Keratinocyte (primary cell): ENCODE measurements at regions not wholly inside any gene's neighbourhood (a gene's known extent, or its start where the extent isn't known, plus 50 kb on each side); places are given as distances from the start of the nearest gene placed in this dataset.

Experiments used
- CTCF ChIP-seq, 3 experiments: IDR thresholded peaks in 1 of 3; conservative IDR thresholded peaks in 1 of 3; optimal IDR thresholded peaks in 1 of 3; 2 replicates in 2 of 3; 3 replicates in 1 of 3; pipeline versions ENCODE3 to v1.5.1; 2011; ENCODE audit warnings: low read length in 3 of 3, mild to moderate bottlenecking in 3 of 3, moderate library complexity in 2 of 3, control low read depth in 1 of 3, inconsistent platforms in 1 of 3; ENCODE audit not compliant: insufficient read depth in 2 of 3; ENCODE audit errors: extremely low read depth in 1 of 3
- EZH2 ChIP-seq: IDR thresholded peaks from one replicate; pipeline ENCODE4 v1.6.1; 2012; ENCODE audit warnings: inconsistent platforms, mild to moderate bottlenecking, low read length, moderate library complexity

GRCh38 chr11:80083531-80083951 is 642.7 kb upstream of the TENM4 start:
- TF ChIP-seq CTCF (optimal IDR thresholded peaks at IDR 0.05 in 1 of 3, IDR thresholded peaks at IDR 0.05 in 1 of 3, conservative IDR thresholded peaks at IDR 0.05 in 1 of 3; ENCODE audit: extremely low read depth in 1 of 3, insufficient read depth in 2 of 3, low read length in 3 of 3) (no peak), EZH2 (no peak)
